ENCODE measurements at regions not wholly inside any gene's neighbourhood (a gene's known extent, or its start where the extent isn't known, plus 50 kb on each side); places are given as distances from the start of the nearest gene placed in this dataset.

DNA sequence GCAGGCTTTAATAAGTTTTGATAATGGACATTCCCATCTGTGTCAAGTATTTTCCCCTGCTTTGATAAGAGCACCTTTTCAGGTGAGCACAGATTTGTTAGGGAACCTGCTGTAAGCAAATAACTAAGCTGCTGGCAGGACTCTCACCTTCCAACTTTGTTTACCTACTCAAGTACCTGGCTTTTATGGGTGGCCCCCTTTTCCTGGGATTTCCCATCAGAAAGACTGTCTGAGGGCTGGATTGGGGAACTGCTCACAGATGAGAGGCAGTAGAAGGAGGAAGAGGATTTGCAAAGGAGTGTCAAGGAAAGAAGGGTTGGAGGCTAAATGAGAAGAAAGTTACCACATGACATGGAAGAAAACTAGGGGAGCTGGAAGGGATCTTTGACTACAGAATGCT, 210.1 kb upstream of the RIMS1 start:
- TF ChIP-seq EZH2phosphoT487 (IDR thresholded peaks at IDR 0.05; ENCODE audit: low read length), result no peak
- TF ChIP-seq, protein P1, sequence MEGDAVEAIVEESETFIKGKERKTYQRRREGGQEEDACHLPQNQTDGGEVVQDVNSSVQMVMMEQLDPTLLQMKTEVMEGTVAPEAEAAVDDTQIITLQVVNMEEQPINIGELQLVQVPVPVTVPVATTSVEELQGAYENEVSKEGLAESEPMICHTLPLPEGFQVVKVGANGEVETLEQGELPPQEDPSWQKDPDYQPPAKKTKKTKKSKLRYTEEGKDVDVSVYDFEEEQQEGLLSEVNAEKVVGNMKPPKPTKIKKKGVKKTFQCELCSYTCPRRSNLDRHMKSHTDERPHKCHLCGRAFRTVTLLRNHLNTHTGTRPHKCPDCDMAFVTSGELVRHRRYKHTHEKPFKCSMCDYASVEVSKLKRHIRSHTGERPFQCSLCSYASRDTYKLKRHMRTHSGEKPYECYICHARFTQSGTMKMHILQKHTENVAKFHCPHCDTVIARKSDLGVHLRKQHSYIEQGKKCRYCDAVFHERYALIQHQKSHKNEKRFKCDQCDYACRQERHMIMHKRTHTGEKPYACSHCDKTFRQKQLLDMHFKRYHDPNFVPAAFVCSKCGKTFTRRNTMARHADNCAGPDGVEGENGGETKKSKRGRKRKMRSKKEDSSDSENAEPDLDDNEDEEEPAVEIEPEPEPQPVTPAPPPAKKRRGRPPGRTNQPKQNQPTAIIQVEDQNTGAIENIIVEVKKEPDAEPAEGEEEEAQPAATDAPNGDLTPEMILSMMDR (IDR thresholded peaks at IDR 0.05; ENCODE audit: low read length), result no peak
- TF ChIP-seq EZH2 (optimal IDR thresholded peaks at IDR 0.05; ENCODE audit: low read depth, low read length), result no peak

All from MM.1S (cell line).